ENCODE measurements at regions not wholly inside any gene's neighbourhood (a gene's known extent, or its start where the extent isn't known, plus 50 kb on each side); places are given as distances from the start of the nearest gene placed in this dataset.

GRCh38 chr2:128491692-128492244, 173.1 kb upstream of the HS6ST1 start:
- dilution Hi-C loops (cut with MboI; ENCODE audit: extremely low pct_ligation_motif_present, low sequenced_read_pairs), result no loop called here

More at GRCh38 chr2:128491692-128492244, 173.1 kb upstream of the HS6ST1 start:
- Histone ChIP-seq H4K20me1 (replicated peaks; ENCODE audit: control insufficient read depth, extremely low read depth, insufficient read depth, low read length) (no peaks in the 10 kb centered on the region), H3K27ac (ENCODE audit: insufficient read depth, low read depth, low read length) (no peak overlapping the region), H2AFZ (ENCODE audit: low read depth, low read length) (no peak overlapping the region), H3K4me3 (replicated peaks in 1 of 3; ENCODE audit: insufficient read depth in 1 of 3, low read depth in 1 of 3, low read length in 3 of 3) (no peak overlapping the region), H3K79me2 (ENCODE audit: control insufficient read depth, insufficient read depth, low read length) (no peaks in the 10 kb centered on the region), H3K9me3 (replicated peaks; ENCODE audit: control insufficient read depth, insufficient read depth, low read length) (no peaks in the 10 kb centered on the region), H3K27me3 (ENCODE audit: control insufficient read depth in 2 of 2, insufficient read depth in 2 of 2, low read length in 2 of 2) (peaks cover 0 to 2% of the 10 kb centered on the region in 2 experiments), H3K4me2 (ENCODE audit: insufficient read depth, low read length) (no peak overlapping the region), H3K9me1 (replicated peaks; ENCODE audit: control insufficient read depth, extremely low read depth, insufficient read depth, low read length) (no peaks in the 10 kb centered on the region), H3K4me1 (ENCODE audit: control insufficient read depth, extremely low read depth, insufficient read depth, low read length) (no peaks in the 10 kb centered on the region), H3K9ac (replicated peaks; ENCODE audit: extremely low read depth, insufficient read depth, low read length) (no peak overlapping the region), H3K36me3 (ENCODE audit: control insufficient read depth in 2 of 2, extremely low read depth in 1 of 2, insufficient read depth in 2 of 2, low read length in 2 of 2) (no peaks in the 10 kb centered on the region)
- ChIA-PET CTCF (no interaction called here), POLR2A (no interaction called here)
- DNase-seq (ENCODE audit: low read depth, low spot score), result no peak
- intact Hi-C loops (cut with micrococcal nuclease), result no loop called here
- TF ChIP-seq GATA2 (IDR thresholded peaks at IDR 0.05; ENCODE audit: insufficient read depth, insufficient read length, low read depth, low read length) (no peak), CTCF (IDR thresholded peaks at IDR 0.05; ENCODE audit: extremely low read depth in 1 of 2, insufficient read depth in 1 of 2, low read depth in 1 of 2, low read length in 2 of 2) (no peak), FOS (IDR thresholded peaks at IDR 0.05; ENCODE audit: borderline replicate concordance, insufficient read depth, low read length) (no peak)
- FAIRE-seq, result no peak
- BruUV-seq (replicated peaks), result no TSS peak
